ENCODE measurements at regions not wholly inside any gene's neighbourhood (a gene's known extent, or its start where the extent isn't known, plus 50 kb on each side); places are given as distances from the start of the nearest gene placed in this dataset.

GRCh38 chr20:39474879-39475278 lies 512.7 kb downstream of the DHX35 start:
- no peak for TF ChIP-seq POLR2A (IDR thresholded peaks at IDR 0.05)
- TF ChIP-seq CTCF (IDR thresholded peaks at IDR 0.05) = no peak
